Prostate gland (tissue), 1 donor: ENCODE measurements at regions not wholly inside any gene's neighbourhood (a gene's known extent, or its start where the extent isn't known, plus 50 kb on each side); places are given as distances from the start of the nearest gene placed in this dataset.

Experiments used
- POLR2A ChIP-seq: fragments of 450-650 bp; IDR thresholded peaks from one replicate; pipeline ENCODE4 v1.6.1; 2016; ENCODE audit warnings: antibody characterized with exemption, mild to moderate bottlenecking
- POLR2AphosphoS5 ChIP-seq: sonication (generic); formaldehyde crosslinking; IDR thresholded peaks from one replicate; pipeline ENCODE4 v1.6.1; 2017; ENCODE audit warnings: antibody characterized with exemption

- no peak for TF ChIP-seq POLR2AphosphoS5
- no peak for TF ChIP-seq POLR2A
Observed at GRCh38 chr18:30387401-30387800, 655.1 kb downstream of the DSC3 start.
